A673 (cell line): ENCODE measurements at regions not wholly inside any gene's neighbourhood (a gene's known extent, or its start where the extent isn't known, plus 50 kb on each side); places are given as distances from the start of the nearest gene placed in this dataset.

Experiments used
- BruUV-seq: library from RNA; stranded (reverse); fragments of 400-500 nt; replicated peaks from 2 replicates; lab custom pipeline; 2021; lab: Mats Ljungman, UMichigan
- CTCF ChIA-PET: fragments of 300-600 bp; sonication (Branson Sonifier 250); formaldehyde crosslinking; loops from one replicate; lab custom pipeline; 2022; ENCODE audit warnings: antibody characterized with exemption; lab: Charles Lee
- POLR2A ChIA-PET: fragments of 300-600 bp; sonication (Branson Sonifier 250); formaldehyde crosslinking; loops from one replicate; lab custom pipeline; 2022; ENCODE audit warnings: antibody characterized with exemption; ENCODE audit not compliant: low non-redundant PET; lab: Charles Lee
- DNase-seq: peaks from one replicate; pipeline ENCODE4 v3.0.0-alpha.2; 2015; ENCODE audit warnings: low spot score
- H3K27ac ChIP-seq: fragments of 200-600 bp; sonication (generic); 2 replicates; pipeline ENCODE4 v1.5.1; 2016; ENCODE audit warnings: mixed run types, low read depth, mild to moderate bottlenecking, mixed read lengths, antibody characterized with exemption, low read length; ENCODE audit not compliant: poor library complexity, severe bottlenecking
- H3K27me3 ChIP-seq: fragments of 200-600 bp; sonication (generic); replicated peaks from 2 replicates; pipeline ENCODE4 v1.6.1; 2017; ENCODE audit warnings: mixed run types, low read depth, mild to moderate bottlenecking, mixed read lengths, antibody characterized with exemption, low read length; ENCODE audit not compliant: insufficient read depth, poor library complexity
- H3K36me3 ChIP-seq: fragments of 200-600 bp; sonication (generic); 2 replicates; pipeline ENCODE4 v1.6.1; 2016; ENCODE audit warnings: mixed run types, mild to moderate bottlenecking, mixed read lengths, antibody characterized with exemption, low read length; ENCODE audit not compliant: insufficient read depth, poor library complexity, severe bottlenecking
- H3K4me1 ChIP-seq: fragments of 200-600 bp; sonication (generic); 2 replicates; pipeline ENCODE4 v1.6.1; 2017; ENCODE audit warnings: mixed run types, mild to moderate bottlenecking, mixed read lengths, antibody characterized with exemption, low read length; ENCODE audit not compliant: insufficient read depth, poor library complexity, severe bottlenecking
- H3K4me3 ChIP-seq: fragments of 200-600 bp; sonication (generic); 2 replicates; pipeline ENCODE4 v1.5.1; 2016; ENCODE audit warnings: low read depth, mixed run types, mild to moderate bottlenecking, mixed read lengths, low read length; ENCODE audit not compliant: poor library complexity, severe bottlenecking
- H3K9me3 ChIP-seq: fragments of 200-600 bp; sonication (generic); 2 replicates; pipeline ENCODE4 v1.6.1; 2016; ENCODE audit warnings: mixed run types, low read depth, mild to moderate bottlenecking, mixed read lengths, antibody characterized with exemption, low read length; ENCODE audit not compliant: poor library complexity, severe bottlenecking
- CTCF ChIP-seq: fragments of 300-800, 200-600 bp; sonication (generic); conservative IDR thresholded peaks from 2 replicates; pipeline ENCODE4 v1.5.1; 2017; ENCODE audit warnings: low read depth, mild to moderate bottlenecking, antibody characterized with exemption, low read length, moderate library complexity, mixed read lengths
- EZH2 ChIP-seq: fragments of 200-600 bp; sonication (generic); IDR thresholded peaks from 2 replicates; pipeline ENCODE4 v1.6.1; 2017; ENCODE audit warnings: borderline replicate concordance, low read depth, mild to moderate bottlenecking, mixed read lengths, antibody characterized with exemption, low read length; ENCODE audit not compliant: poor library complexity, severe bottlenecking
- intact Hi-C: fragments of 100-400 bp; cut with micrococcal nuclease; formaldehyde crosslinking; loops from one replicate; pipeline ENCODE4 v1.10.0; 2022; ENCODE audit not compliant: unreplicated experiment

DNA sequence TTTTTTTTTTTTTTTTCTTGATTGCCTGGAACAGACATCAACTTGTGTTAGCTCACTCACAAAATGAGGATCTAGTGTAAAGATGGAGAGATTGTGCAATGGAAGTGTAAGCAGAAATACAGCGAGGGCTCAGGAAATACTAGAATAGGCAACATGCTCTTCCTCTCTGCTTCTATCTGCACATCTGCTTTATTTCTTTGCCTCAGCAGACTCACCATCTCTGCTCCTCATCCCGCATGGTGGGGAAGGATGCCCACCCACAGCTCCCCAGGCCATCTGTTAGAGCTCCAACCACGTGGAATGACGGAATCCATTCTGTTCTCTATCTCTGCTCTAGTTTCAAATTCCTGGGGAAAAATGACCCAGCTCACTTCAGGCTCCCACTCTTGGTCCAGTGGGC, 128.0 kb upstream of the ADAMTS9 start:
- no peaks in the 10 kb centered on the region for H3K27me3 ChIP-seq

DNA sequence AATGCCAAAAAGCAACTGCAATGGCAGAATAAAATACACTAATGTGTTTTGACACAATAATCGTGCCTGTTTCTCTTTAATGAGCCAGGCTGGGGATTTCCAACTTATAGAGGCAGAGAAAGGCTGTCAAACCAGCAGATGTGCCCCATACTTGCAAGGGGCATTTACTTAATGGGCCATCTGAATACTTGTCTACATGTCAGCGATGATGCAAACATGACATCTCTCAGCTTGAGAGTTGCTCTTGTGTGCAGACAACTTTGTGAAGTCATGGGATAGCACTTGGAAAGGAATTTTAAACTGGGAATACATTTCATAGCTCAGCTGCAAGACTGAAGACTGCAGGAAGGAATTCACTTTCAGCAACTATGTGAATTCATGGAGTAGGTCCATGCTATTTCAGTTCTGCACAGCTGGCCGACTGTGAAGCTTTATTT, 127.4 kb upstream of the ADAMTS9 start:
- Histone ChIP-seq H3K9me3 (no peaks in the 10 kb centered on the region), H3K4me3 (no peak overlapping the region), H3K27ac (peak overlapping the region; percentile 27), H3K36me3 (no peaks in the 10 kb centered on the region), H3K27me3 (no peaks in the 10 kb centered on the region), H3K4me1 (peaks cover 11% of the 10 kb centered on the region)
- intact Hi-C loops, result no loop called here
- ChIA-PET CTCF (no interaction called here), POLR2A (no interaction called here)
- no peak for TF ChIP-seq EZH2
- no peak for TF ChIP-seq CTCF
- no TSS peak for BruUV-seq
- DNase-seq, result peak; percentile 65

More for the DNA sequence above, 128.0 kb upstream of the ADAMTS9 start:
- no TSS peak for BruUV-seq
- no peaks in the 10 kb centered on the region for H3K9me3 ChIP-seq
- peak overlapping the region; percentile 27 for H3K27ac ChIP-seq
- ChIA-PET CTCF (no interaction called here), POLR2A (no interaction called here)
- peaks cover 11% of the 10 kb centered on the region for H3K4me1 ChIP-seq
- H3K4me3 ChIP-seq, result no peak overlapping the region
- no peaks in the 10 kb centered on the region for H3K36me3 ChIP-seq
- intact Hi-C loops, result no loop called here
- DNase-seq, result no peak
- TF ChIP-seq EZH2, result no peak
- no peak for TF ChIP-seq CTCF

DNA sequence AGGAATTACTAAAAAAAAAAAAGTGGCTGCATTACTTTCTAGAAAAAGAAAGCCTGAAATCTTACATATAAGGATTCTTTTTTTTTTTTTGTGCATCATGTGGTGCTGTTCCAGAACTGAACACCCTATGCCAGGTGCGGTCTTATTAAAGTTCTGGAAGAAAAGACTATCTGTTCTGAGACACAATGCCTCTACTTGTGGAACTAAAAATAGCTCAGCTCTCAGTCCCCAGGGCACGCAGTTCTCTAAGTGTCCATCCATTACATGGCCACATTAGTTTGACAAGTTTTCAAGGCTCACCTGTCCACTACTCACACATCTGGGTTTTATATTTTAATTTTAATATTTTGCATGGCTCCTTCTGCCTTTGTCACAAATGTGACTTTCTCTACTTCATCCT, 126.6 kb upstream of the ADAMTS9 start:
- Histone ChIP-seq H3K4me3 (no peak overlapping the region), H3K27ac (peak overlapping the region; percentile 43), H3K4me1 (peaks cover 11% of the 10 kb centered on the region), H3K9me3 (no peaks in the 10 kb centered on the region), H3K36me3 (no peaks in the 10 kb centered on the region), H3K27me3 (no peaks in the 10 kb centered on the region)
- intact Hi-C loops, result no loop called here
- ChIA-PET POLR2A (no interaction called here), CTCF (no interaction called here)
- TF ChIP-seq EZH2, result no peak
- no peak for TF ChIP-seq CTCF
- DNase-seq, result no peak
- no TSS peak for BruUV-seq
